ENCODE measurements at regions not wholly inside any gene's neighbourhood (a gene's known extent, or its start where the extent isn't known, plus 50 kb on each side); places are given as distances from the start of the nearest gene placed in this dataset.

- DNase-seq: no peak
These were observed 290.8 kb upstream of the SLCO3A1 start for GRCh38 chr15:91562698-91563097.

- no peak for DNase-seq
These were observed 288.9 kb upstream of the SLCO3A1 start for GRCh38 chr15:91564631-91565030.

- DNase-seq: no peak
These were observed 287.4 kb upstream of the SLCO3A1 start for GRCh38 chr15:91566141-91566540.

- DNase-seq: no peak
These were observed 285.5 kb upstream of the SLCO3A1 start for GRCh38 chr15:91568036-91568435.

GRCh38 chr15:91572110-91572509 is 281.4 kb upstream of the SLCO3A1 start:
- DNase-seq: peak; percentile 92

- no peak for DNase-seq
These were observed 277.4 kb upstream of the SLCO3A1 start for GRCh38 chr15:91576096-91576495.

- DNase-seq: no peak
These were observed 275.0 kb upstream of the SLCO3A1 start for GRCh38 chr15:91578511-91578910.

GRCh38 chr15:91584895-91585294 is 268.6 kb upstream of the SLCO3A1 start:
- no peak for DNase-seq

- no peak for DNase-seq
These were observed 266.9 kb upstream of the SLCO3A1 start for GRCh38 chr15:91586560-91586959.

GRCh38 chr15:91589360-91589759 is 264.1 kb upstream of the SLCO3A1 start:
- no peak for DNase-seq

- DNase-seq: no peak
These were observed 260.9 kb upstream of the SLCO3A1 start for GRCh38 chr15:91592567-91592966.

GRCh38 chr15:91593067-91593466 is 260.4 kb upstream of the SLCO3A1 start:
- no peak for DNase-seq

- no peak for DNase-seq
These were observed 259.9 kb upstream of the SLCO3A1 start for GRCh38 chr15:91593653-91594052.

- peak; percentile 16 for DNase-seq
These were observed 254.2 kb upstream of the SLCO3A1 start for GRCh38 chr15:91599261-91599660.

- DNase-seq: no peak
These were observed 250.0 kb upstream of the SLCO3A1 start for GRCh38 chr15:91603384-91604080.

- DNase-seq: no peak
These were observed 249.4 kb upstream of the SLCO3A1 start for GRCh38 chr15:91604122-91604521.

GRCh38 chr15:91605576-91605975 is 247.9 kb upstream of the SLCO3A1 start:
- no peak for DNase-seq

- no peak for DNase-seq
These were observed 244.3 kb upstream of the SLCO3A1 start for GRCh38 chr15:91609231-91609630.

- no peak for DNase-seq
These were observed 243.5 kb upstream of the SLCO3A1 start for GRCh38 chr15:91609966-91610365.

- DNase-seq: no peak
These were observed 241.8 kb upstream of the SLCO3A1 start for GRCh38 chr15:91611561-91612323.

- no peak for DNase-seq
These were observed 233.3 kb upstream of the SLCO3A1 start for GRCh38 chr15:91620229-91620628.

GRCh38 chr15:91622235-91622634 is 231.3 kb upstream of the SLCO3A1 start:
- no peak for DNase-seq

GRCh38 chr15:91622711-91623342 is 230.7 kb upstream of the SLCO3A1 start:
- DNase-seq: no peak

GRCh38 chr15:91624353-91624968 is 229.0 kb upstream of the SLCO3A1 start:
- DNase-seq: no peak
